RWPE1 (cell line): ENCODE measurements at regions not wholly inside any gene's neighbourhood (a gene's known extent, or its start where the extent isn't known, plus 50 kb on each side); places are given as distances from the start of the nearest gene placed in this dataset.
"Not testable (repeated sequence)": the region's sequence is repeated elsewhere in the genome, so short reads cannot be mapped to it uniquely, and the experiment has no call there.

Source experiments
- CTCF ChIA-PET: fragments of 350-600 bp; sonication (Branson Sonifier 250); formaldehyde crosslinking; extraction: SDS; loops from one replicate; lab custom pipeline; 2021; lab: Yijun Ruan, JAX
- POLR2A ChIA-PET: fragments of 400-600 bp; formaldehyde crosslinking; extraction: SDS; loops from one replicate; lab custom pipeline; 2020; ENCODE audit warnings: antibody characterized with exemption; ENCODE audit not compliant: low non-redundant PET; lab: Yijun Ruan, JAX
- DNase-seq: peaks from one replicate; pipeline ENCODE4 v3.0.0; 2012; ENCODE audit warnings: low spot score
- H3K27ac ChIP-seq: fragments of 450-650 bp; 2 replicates; pipeline ENCODE4 v1.5.1; 2017
- CTCF ChIP-seq: fragments of 450-650 bp; conservative IDR thresholded peaks from 2 replicates; pipeline ENCODE4 v1.5.1; 2017; ENCODE audit warnings: low read depth, mild to moderate bottlenecking

- ChIA-PET CTCF (no interaction called here), POLR2A (no interaction called here)
- no peak for DNase-seq
- TF ChIP-seq CTCF: no peak
- no peak overlapping the region for H3K27ac ChIP-seq
Measured at GRCh38 chr1:192887426-192887825, 78.6 kb downstream of the RGS2 start.

GRCh38 chr1:192888574-192888973, 79.7 kb downstream of the RGS2 start:
- ChIA-PET CTCF (no interaction called here), POLR2A (no interaction called here)
- TF ChIP-seq CTCF: no peak
- H3K27ac ChIP-seq: no peak overlapping the region
- DNase-seq: no peak

GRCh38 chr1:192889082-192889481, 80.2 kb downstream of the RGS2 start:
- POLR2A ChIA-PET: no interaction called here
- TF ChIP-seq CTCF: no peak
- CTCF ChIA-PET: no interaction called here
- H3K27ac ChIP-seq: no peak overlapping the region
- DNase-seq: no peak

- no peak for DNase-seq
- CTCF ChIA-PET: interaction anchor here (0.7 kb wide), 1 partner anchor 756 kb away, joined by 3 read pairs; no protein-coding TSS in a partner anchor
- TF ChIP-seq CTCF: no peak
- POLR2A ChIA-PET: no interaction called here
- no peak overlapping the region for H3K27ac ChIP-seq
Measured at GRCh38 chr1:192890134-192890533, 81.3 kb downstream of the RGS2 start.

- TF ChIP-seq CTCF: no peak
- no peak overlapping the region for H3K27ac ChIP-seq
- POLR2A ChIA-PET: interaction anchor here (0.7 kb wide), 1 partner anchor 42 kb away, joined by 4 read pairs; no protein-coding TSS in a partner anchor
- CTCF ChIA-PET: interaction anchor here (0.6 kb wide), 2 partner anchors 419 to 1251 kb away, joined by 3 to 8 read pairs; no protein-coding TSS in a partner anchor
- peak; percentile 31 for DNase-seq
Measured at GRCh38 chr1:192892934-192893333, 84.1 kb downstream of the RGS2 start.

- POLR2A ChIA-PET, H3K27ac ChIP-seq, DNase-seq: not testable (repeated sequence)
- CTCF ChIA-PET: interaction anchor here (0.6 kb wide), 1 partner anchor 12 kb away, joined by 3 read pairs; no protein-coding TSS in a partner anchor
Measured at GRCh38 chr1:192895487-192895886, 86.6 kb downstream of the RGS2 start.

GRCh38 chr1:192896376-192896775, 87.5 kb downstream of the RGS2 start:
- no peak for DNase-seq
- no peak for TF ChIP-seq CTCF
- CTCF ChIA-PET: no interaction called here
- H3K27ac ChIP-seq: no peak overlapping the region
- POLR2A ChIA-PET: no interaction called here
